ENCODE measurements at regions not wholly inside any gene's neighbourhood (a gene's known extent, or its start where the extent isn't known, plus 50 kb on each side); places are given as distances from the start of the nearest gene placed in this dataset.

GRCh38 chr11:70627219-70627618 lies 228.9 kb downstream of the CTTN start:
- DNase-seq (ENCODE audit: low spot score): no peak

DNA sequence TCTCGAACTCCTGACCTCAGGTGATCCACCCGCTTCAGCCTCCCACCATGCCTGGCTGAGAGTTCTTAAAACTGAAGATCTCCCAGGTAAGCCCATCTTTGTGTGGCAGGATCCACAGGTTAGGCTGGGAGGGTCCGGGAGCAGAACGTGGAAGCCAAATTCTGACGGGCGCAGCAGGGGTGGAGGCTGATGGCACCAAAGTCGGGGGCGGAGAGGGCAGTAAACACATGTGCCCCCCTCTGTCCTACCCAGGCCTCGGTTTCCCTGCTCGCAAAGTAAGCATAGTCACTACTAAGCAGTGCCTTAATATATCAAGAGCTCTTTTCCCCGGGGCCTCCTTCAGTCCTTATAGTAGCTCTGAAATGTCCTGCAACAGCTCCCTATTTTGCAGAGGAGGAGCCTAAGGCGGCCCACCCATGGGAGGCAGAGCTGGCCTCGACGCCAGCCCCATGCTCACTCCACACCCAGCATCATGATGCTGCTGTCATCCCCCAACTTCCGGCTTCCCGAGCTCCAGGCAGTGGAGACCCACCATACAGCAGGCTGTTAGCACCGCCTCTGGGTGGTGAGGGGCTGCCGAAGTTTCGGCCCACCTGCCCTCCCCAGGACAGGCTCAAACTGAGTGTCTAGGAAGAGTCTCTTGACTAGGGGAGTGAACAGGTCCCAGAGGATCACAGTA lies 230.0 kb downstream of the CTTN start:
- no peak for DNase-seq (ENCODE audit: low spot score)

GRCh38 chr11:70628855-70629844 lies 230.8 kb downstream of the CTTN start:
- DNase-seq (ENCODE audit: low spot score): no peak

GRCh38 chr11:70630068-70630467 lies 231.7 kb downstream of the CTTN start:
- DNase-seq (ENCODE audit: low spot score): no peak

- DNase-seq (ENCODE audit: low spot score): no peak
Observed at GRCh38 chr11:70630816-70631623, 232.7 kb downstream of the CTTN start.

- DNase-seq (ENCODE audit: low spot score): no peak
Observed at GRCh38 chr11:70631624-70632047, 233.3 kb downstream of the CTTN start.

GRCh38 chr11:70633610-70634009 lies 235.3 kb downstream of the CTTN start:
- no peak for DNase-seq (ENCODE audit: low spot score)

GRCh38 chr11:70636659-70637058 lies 238.3 kb downstream of the CTTN start:
- no peak for DNase-seq (ENCODE audit: low spot score)

- DNase-seq (ENCODE audit: low spot score): no peak
Observed at GRCh38 chr11:70637186-70637800, 239.0 kb downstream of the CTTN start.

- no peak for DNase-seq (ENCODE audit: low spot score)
Observed at GRCh38 chr11:70637949-70638583, 239.7 kb downstream of the CTTN start.

- no peak for DNase-seq (ENCODE audit: low spot score)
Observed at GRCh38 chr11:70640408-70640807, 242.1 kb downstream of the CTTN start.

GRCh38 chr11:70641369-70641768 lies 243.0 kb downstream of the CTTN start:
- no peak for DNase-seq (ENCODE audit: low spot score)

GRCh38 chr11:70642266-70642665 lies 243.9 kb downstream of the CTTN start:
- DNase-seq (ENCODE audit: low spot score): no peak

GRCh38 chr11:70643642-70644041 lies 245.3 kb downstream of the CTTN start:
- DNase-seq (ENCODE audit: low spot score): no peak

GRCh38 chr11:70644343-70645060 lies 246.2 kb downstream of the CTTN start:
- no peak for DNase-seq (ENCODE audit: low spot score)

DNA sequence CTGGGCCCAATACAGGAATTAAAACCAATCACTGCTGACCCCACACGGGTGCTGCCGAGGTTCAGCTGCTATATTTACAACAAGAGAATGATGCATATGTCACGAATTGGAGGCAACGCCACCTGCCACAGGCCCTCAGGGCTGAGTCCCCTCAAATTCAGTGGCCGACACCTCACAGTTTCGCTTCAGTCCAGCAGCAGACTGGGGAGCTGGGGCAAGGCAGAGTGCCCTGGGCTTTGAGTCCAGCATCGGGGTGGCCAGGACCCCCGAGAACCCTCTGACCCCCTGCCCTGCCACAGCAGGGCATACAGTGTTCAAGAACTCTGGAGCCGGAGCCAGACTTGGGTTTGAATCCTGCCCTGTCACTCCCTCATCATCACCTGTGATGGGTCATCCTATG lies 247.2 kb downstream of the CTTN start:
- DNase-seq (ENCODE audit: low spot score): no peak

DNA sequence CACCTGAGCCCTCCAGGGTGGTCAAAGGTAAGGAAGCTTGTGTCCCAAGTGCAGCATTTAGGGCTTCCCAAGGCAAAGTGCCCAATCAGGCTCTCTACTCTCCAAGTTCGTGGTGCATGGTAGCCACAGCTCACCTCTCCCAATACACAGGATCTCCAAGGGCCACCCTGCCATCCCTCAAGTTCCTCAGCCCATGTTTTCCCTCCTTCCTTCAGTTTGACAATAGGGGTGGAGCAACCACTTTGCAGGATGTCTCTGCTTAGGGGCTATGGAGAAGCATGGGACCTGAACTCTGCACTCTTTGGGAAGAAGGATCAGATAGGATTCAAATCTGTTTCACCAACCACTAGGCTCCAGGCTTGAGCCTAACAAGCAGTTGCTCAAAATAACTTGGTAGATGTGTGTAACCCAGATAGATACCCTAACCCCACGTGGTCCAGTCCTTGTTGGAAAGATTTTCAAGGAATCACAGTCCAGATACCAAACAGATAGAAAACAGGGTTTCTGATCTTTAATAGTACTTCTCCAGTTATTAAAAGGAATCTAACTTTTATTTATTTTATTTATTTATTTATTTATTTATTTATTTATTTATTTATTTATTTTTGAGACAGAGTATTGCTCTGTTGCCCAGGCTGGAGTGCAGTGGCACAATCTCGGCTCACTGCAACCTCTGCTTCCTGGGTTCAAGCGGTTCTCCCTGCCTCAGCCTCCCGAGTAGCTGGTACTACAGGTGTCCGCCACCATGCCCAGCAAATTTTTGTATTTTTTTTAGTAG lies 248.1 kb downstream of the CTTN start:
- no peak for DNase-seq (ENCODE audit: low spot score)

DNA sequence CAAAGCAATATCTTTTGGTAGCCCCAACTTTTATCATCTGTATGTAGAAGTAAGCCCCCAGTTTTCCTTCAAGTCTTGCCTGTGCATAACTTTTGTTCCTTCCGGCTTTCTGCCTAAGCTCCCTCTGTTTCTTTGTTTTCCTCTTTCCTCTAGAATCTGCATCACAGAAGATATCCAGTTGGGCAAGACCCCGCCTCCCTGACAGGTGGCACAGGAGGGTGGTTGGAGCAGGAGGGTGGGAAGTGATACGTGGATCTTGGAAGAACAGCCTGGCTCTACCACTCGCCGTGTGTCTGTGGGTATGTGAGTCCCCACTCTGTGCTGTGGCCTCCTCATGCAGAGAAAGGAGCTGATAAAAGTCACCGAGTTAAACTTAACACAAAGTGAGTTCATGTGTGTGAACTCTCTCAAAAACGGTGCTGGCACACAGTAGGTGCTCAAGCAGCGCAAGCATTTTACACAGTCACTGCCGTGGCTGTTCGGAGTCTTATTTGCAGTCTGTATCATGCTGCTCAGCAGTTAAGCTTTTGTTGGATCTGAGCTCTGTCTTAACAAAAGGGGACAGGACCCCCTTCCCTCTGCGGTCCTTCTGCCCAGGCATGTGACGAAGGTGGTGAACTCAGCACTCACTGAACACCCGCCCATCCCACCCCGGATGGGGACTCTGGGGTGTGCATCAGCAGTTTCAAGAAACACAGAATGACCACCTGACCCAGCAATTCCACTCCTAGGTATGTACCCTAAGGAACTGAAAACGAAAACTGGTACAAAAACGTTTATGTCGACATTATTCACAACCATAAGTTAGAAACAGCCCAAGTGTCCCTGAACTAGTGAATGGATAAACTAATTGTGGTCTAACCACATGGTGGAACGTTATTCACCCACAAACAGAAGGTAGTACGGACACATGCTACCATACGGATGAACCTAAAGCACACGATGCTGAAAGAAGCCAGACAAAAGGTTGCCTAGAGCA lies 249.1 kb downstream of the CTTN start:
- DNase-seq (ENCODE audit: low spot score): no peak
